BJ (cell line): ENCODE measurements at regions not wholly inside any gene's neighbourhood (a gene's known extent, or its start where the extent isn't known, plus 50 kb on each side); places are given as distances from the start of the nearest gene placed in this dataset.

Source experiments
- CTCF ChIA-PET: fragments of 350-600 bp; formaldehyde crosslinking; extraction: SDS; loops from one replicate; lab custom pipeline; 2021; ENCODE audit warnings: antibody characterized with exemption, inconsistent platforms; lab: Yijun Ruan, JAX
- POLR2A ChIA-PET: fragments of 300-600 bp; sonication (Branson Sonifier 250); formaldehyde crosslinking; extraction: SDS; loops from one replicate; lab custom pipeline; 2021; ENCODE audit warnings: antibody characterized with exemption; lab: Charles Lee
- DNase-seq: peaks from one replicate; pipeline ENCODE4 v3.0.0-alpha.2; 2011; ENCODE audit warnings: low read depth
- H3K27me3 ChIP-seq: 2 replicates; pipeline ENCODE4 v1.6.0; 2011; ENCODE audit warnings: low read length; ENCODE audit not compliant: control insufficient read depth, insufficient read depth
- H3K36me3 ChIP-seq: 2 replicates; pipeline ENCODE4 v1.5.1; 2011; ENCODE audit warnings: low read length; ENCODE audit not compliant: control insufficient read depth, insufficient read depth
- H3K4me3 ChIP-seq: 2 replicates; pipeline ENCODE4 v1.5.1; 2011; ENCODE audit warnings: low read depth, mild to moderate bottlenecking, control low read depth, low read length
- CTCF ChIP-seq: IDR thresholded peaks from 2 replicates; pipeline ENCODE4 v1.5.1; 2011; ENCODE audit warnings: low read depth, mild to moderate bottlenecking, control low read depth, inconsistent platforms, low read length, moderate library complexity; ENCODE audit not compliant: insufficient read depth

DNA sequence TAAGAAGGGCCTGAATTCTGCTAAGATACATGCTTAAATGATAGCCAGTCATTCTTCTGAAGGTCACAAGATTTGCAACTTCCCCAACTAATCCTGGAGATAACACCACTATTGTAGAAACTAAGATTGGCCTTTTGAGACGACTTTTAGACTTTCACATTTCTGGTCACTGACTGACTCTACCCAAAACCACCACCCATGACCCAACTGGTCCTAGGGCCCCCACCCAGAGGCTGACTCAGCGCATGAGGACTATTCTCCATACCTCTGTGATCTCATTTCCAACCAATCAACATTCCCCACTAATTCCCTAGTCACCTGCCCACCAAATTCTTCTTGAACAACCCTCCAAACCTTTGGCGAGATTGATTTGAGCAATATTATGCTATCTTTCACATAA lies 1299.0 kb downstream of the CDH11 start:
- Histone ChIP-seq H3K4me3 (no peak overlapping the region), H3K36me3 (no peaks in the 10 kb centered on the region), H3K27me3 (no peaks in the 10 kb centered on the region)
- DNase-seq = no peak
- no peak for TF ChIP-seq CTCF
- POLR2A ChIA-PET = no interaction called here
- CTCF ChIA-PET = no interaction called here

DNA sequence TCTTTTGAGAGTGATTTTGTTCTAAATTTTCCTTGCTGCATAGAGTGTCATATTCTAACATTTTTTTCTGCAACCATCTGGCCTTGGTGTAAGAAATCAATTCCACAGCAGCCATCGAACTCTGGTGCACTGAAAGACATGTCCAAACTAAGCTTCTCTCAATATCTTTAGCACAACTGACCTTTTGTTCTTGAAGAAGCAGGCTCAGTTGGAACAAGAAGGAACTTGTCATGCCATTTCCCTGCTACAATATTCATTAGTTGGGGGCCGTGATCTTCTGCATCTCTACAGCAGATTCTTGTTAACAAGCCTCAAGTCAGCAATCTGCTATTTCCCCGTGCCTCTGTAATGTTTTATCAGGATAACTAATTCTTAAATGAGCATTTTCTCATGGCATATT lies 1305.6 kb downstream of the CDH11 start:
- ChIA-PET POLR2A (no interaction called here), CTCF (interaction anchor here (0.6 kb wide), 1 partner anchor 444 kb away, joined by 4 read pairs; no protein-coding TSS in a partner anchor)
- no peak overlapping the region for H3K4me3 ChIP-seq
- DNase-seq = no peak
- no peaks in the 10 kb centered on the region for H3K27me3 ChIP-seq
- no peak for TF ChIP-seq CTCF
- H3K36me3 ChIP-seq = no peaks in the 10 kb centered on the region

DNA sequence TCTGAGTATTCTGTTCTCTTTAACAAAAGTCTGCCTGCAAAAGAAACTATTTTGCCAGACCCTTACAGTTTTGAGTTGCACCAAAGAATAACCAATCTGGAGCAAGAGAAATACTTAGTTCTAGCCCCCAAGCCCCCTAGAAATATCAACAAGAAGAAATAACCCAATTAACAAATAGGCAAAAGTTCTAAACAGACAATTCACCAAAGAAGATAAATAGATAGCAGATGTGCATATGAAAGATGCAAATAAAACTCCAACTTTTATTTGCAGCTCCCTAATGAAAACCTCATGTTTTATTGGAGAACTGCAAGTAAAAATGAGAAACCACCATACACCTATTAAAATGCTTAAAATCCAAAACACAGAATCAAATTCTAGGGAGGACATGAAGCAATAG lies 1308.0 kb downstream of the CDH11 start:
- Histone ChIP-seq H3K4me3 (no peak overlapping the region), H3K36me3 (no peaks in the 10 kb centered on the region), H3K27me3 (no peaks in the 10 kb centered on the region)
- CTCF ChIA-PET = no interaction called here
- TF ChIP-seq CTCF = no peak
- no peak for DNase-seq
- POLR2A ChIA-PET = no interaction called here

GRCh38 chr16:63808730-63809129 lies 1313.1 kb downstream of the CDH11 start:
- ChIA-PET POLR2A (no interaction called here), CTCF (no interaction called here)
- DNase-seq = no peak
- Histone ChIP-seq H3K4me3 (no peak overlapping the region), H3K36me3 (no peaks in the 10 kb centered on the region), H3K27me3 (no peaks in the 10 kb centered on the region)
- TF ChIP-seq CTCF = no peak

DNA sequence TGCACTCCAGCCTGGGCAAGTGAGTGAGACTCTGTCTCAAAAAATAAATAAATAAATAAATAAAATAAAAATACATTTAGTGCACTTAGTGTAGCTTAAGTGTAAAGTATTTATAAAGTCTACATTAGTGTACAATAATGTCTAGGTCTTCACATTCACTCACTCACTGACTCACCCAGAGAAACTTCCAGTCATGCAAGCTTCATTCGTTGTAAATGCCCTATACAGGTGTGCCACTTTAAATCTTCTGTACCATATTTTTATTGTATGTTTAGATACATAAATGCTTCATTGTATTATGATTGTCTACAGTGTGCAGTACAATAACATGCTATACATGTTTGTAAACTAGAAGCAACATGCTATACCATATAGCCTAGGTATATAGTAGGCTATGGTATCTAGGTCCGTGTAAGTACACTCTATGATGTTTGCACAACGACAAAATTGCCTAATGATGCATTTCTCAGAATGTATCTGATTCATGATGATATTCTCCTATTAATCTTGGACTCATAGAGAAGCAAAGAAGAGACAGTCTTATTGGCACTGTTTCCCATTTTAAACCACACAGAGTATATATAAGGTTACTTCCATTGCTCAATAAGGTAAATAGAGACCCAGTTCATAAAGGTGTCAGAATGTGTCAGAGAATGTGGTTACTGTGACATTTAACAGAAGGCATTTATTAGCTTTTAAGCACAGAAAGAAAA lies 1314.9 kb downstream of the CDH11 start:
- Histone ChIP-seq H3K27me3 (no peaks in the 10 kb centered on the region), H3K4me3 (no peak overlapping the region), H3K36me3 (no peaks in the 10 kb centered on the region)
- CTCF ChIA-PET = no interaction called here
- no peak for DNase-seq
- no peak for TF ChIP-seq CTCF
- POLR2A ChIA-PET = no interaction called here
